B cell (primary cell): ENCODE measurements at regions not wholly inside any gene's neighbourhood (a gene's known extent, or its start where the extent isn't known, plus 50 kb on each side); places are given as distances from the start of the nearest gene placed in this dataset.
"Not testable (repeated sequence)": the region's sequence is repeated elsewhere in the genome, so short reads cannot be mapped to it uniquely, and the experiment has no call there.

ENCODE experiments used
- ATAC-seq: fragments of 200-7000 bp; cut with Tn5 transposase; one replicate; pipeline ENCODE4 v1.10.0; 2021; ENCODE audit warnings: low read depth, mild to moderate bottlenecking, moderate number of reproducible peaks, moderate library complexity
- CTCF ChIA-PET: fragments of 350-600 bp; sonication (Branson Sonifier 250); formaldehyde crosslinking; loops from one replicate; lab custom pipeline; 2021; ENCODE audit warnings: antibody characterized with exemption, inconsistent platforms; lab: Charles Lee
- POLR2A ChIA-PET: fragments of 350-600 bp; sonication (Branson Sonifier 250); formaldehyde crosslinking; loops from one replicate; lab custom pipeline; 2021; ENCODE audit warnings: antibody characterized with exemption; lab: Charles Lee
- DNase-seq: peaks from one replicate; pipeline ENCODE4 v3.0.0; 2013
- H2AFZ ChIP-seq: 2 replicates; pipeline ENCODE4 v1.6.1; 2012; ENCODE audit warnings: mild to moderate bottlenecking, low read depth, low read length; ENCODE audit not compliant: insufficient read depth, poor library complexity, severe bottlenecking
- H3K27ac ChIP-seq, 2 donors: 1 replicate in 1 of 2; 2 replicates in 1 of 2; pipeline ENCODE4 v1.5.1; 2012 to 2013; ENCODE audit warnings: low read length in 2 of 2, mild to moderate bottlenecking in 2 of 2, moderate library complexity in 1 of 2
- H3K27me3 ChIP-seq, 4 experiments: fragments of 200-600 bp in 1 of 4; sonication (generic) in 1 of 4; replicated peaks in 1 of 4; 1 replicate in 2 of 4; 2 replicates in 2 of 4; pipeline versions ENCODE4 v1.6.1 to v1.7.0; 2013 to 2016; ENCODE audit warnings: low read length in 3 of 4, mild to moderate bottlenecking in 2 of 4, mixed read lengths in 1 of 4, moderate library complexity in 1 of 4; ENCODE audit not compliant: insufficient read depth in 4 of 4, control insufficient read depth in 3 of 4; ENCODE audit errors: control extremely low read depth in 1 of 4
- H3K36me3 ChIP-seq, 2 experiments: replicated peaks in 1 of 2; 1 replicate in 1 of 2; 2 replicates in 1 of 2; pipeline versions ENCODE4 v1.6.1 to v1.7.1; 2013; ENCODE audit warnings: low read length in 1 of 2; ENCODE audit not compliant: insufficient read depth in 2 of 2, control insufficient read depth in 1 of 2; ENCODE audit errors: control extremely low read depth in 1 of 2, extremely low read depth in 1 of 2
- H3K4me1 ChIP-seq, 2 donors: fragments of 200-600 bp in 1 of 2; sonication (generic) in 1 of 2; 1 replicate in 1 of 2; 2 replicates in 1 of 2; pipeline versions ENCODE4 v1.5.1 to v1.6.1; 2013 to 2017; ENCODE audit warnings: low read length in 2 of 2; ENCODE audit not compliant: control insufficient read depth in 2 of 2, insufficient read depth in 2 of 2
- H3K4me2 ChIP-seq: replicated peaks from 2 replicates; pipeline ENCODE3; 2012; ENCODE audit warnings: mild to moderate bottlenecking, low read depth, low read length; ENCODE audit not compliant: poor library complexity, severe bottlenecking
- H3K4me3 ChIP-seq, 5 experiments: fragments of 200-600 bp in 1 of 5; sonication (generic) in 1 of 5; 1 replicate in 3 of 5; 2 replicates in 2 of 5; pipeline versions ENCODE4 v1.5.1 to v1.7.0; 2011 to 2016; ENCODE audit warnings: low read length in 4 of 5, mild to moderate bottlenecking in 4 of 5, low read depth in 2 of 5, control low read depth in 1 of 5, moderate library complexity in 1 of 5; ENCODE audit not compliant: insufficient read depth in 1 of 5; ENCODE audit errors: control extremely low read depth in 1 of 5, extremely low read depth in 1 of 5
- H3K79me2 ChIP-seq: fragments of 200-600 bp; sonication (generic); one replicate; pipeline ENCODE4 v1.6.0; 2016; ENCODE audit warnings: low read length; ENCODE audit not compliant: control insufficient read depth, insufficient read depth
- H3K9ac ChIP-seq: fragments of 200-600 bp; sonication (generic); 2 replicates; pipeline ENCODE4 v1.6.1; 2017; ENCODE audit warnings: mild to moderate bottlenecking, low read length, moderate library complexity
- H3K9me3 ChIP-seq, 3 donors: one replicate each; pipeline versions ENCODE4 v1.6.1 to v1.7.1; 2013; ENCODE audit warnings: low read length in 2 of 3; ENCODE audit not compliant: control insufficient read depth in 2 of 3, insufficient read depth in 1 of 3; ENCODE audit errors: control extremely low read depth in 1 of 3
- H4K20me1 ChIP-seq: 2 replicates; pipeline ENCODE4 v1.6.0; 2012; ENCODE audit warnings: mild to moderate bottlenecking, low read length; ENCODE audit not compliant: insufficient read depth, control insufficient read depth, poor library complexity, severe bottlenecking
- H3K27ac Mint-ChIP-seq: one replicate; pipeline ENCODE4 v1.8.0; 2021; ENCODE audit warnings: mixed read lengths
- H3K27me3 Mint-ChIP-seq: one replicate; pipeline ENCODE4 v1.8.0; 2021; ENCODE audit warnings: mixed read lengths
- H3K4me1 Mint-ChIP-seq: one replicate; pipeline ENCODE4 v1.8.0; 2021; ENCODE audit warnings: mixed read lengths
- H3K4me3 Mint-ChIP-seq: one replicate; pipeline ENCODE4 v1.8.0; 2021; ENCODE audit warnings: mixed read lengths
- H3K9me3 Mint-ChIP-seq: one replicate; pipeline ENCODE4 v1.8.0; 2022; ENCODE audit warnings: mixed read lengths; ENCODE audit not compliant: insufficient read depth
- CTCF ChIP-seq: fragments of 200-600 bp; IDR thresholded peaks from one replicate; pipeline ENCODE4 v1.8.0; 2022; ENCODE audit warnings: antibody characterized with exemption, mild to moderate bottlenecking
- EZH2 ChIP-seq: IDR thresholded peaks from 2 replicates; pipeline ENCODE4 v1.6.1; 2012; ENCODE audit warnings: borderline replicate concordance, low read depth, mild to moderate bottlenecking, moderate library complexity, low read length; ENCODE audit not compliant: insufficient read depth, poor library complexity, severe bottlenecking
- WGBS: methylation state at CpG from one replicate; pipeline ENCODE4 v1.1.5; 2013; ENCODE audit warnings: missing lambda C conversion rate; ENCODE audit not compliant: insufficient coverage; 5-methylcytosine and 5-hydroxymethylcytosine counted together
- intact Hi-C: fragments of 100-400 bp; cut with micrococcal nuclease; formaldehyde crosslinking; loops from one replicate; pipeline ENCODE4 v1.10.0; 2022

GRCh38 chr4:99735822-99736221 is 78.2 kb upstream of the C4orf54 start:
- TF ChIP-seq EZH2: no peak
- no peak for TF ChIP-seq CTCF
- Histone ChIP-seq H3K4me2 (no peak overlapping the region), H4K20me1 (no peaks in the 10 kb centered on the region), H3K79me2 (no peaks in the 10 kb centered on the region), H3K9ac (no peak overlapping the region), H3K9me3 (peaks cover 0 to 3% (median 0%) of the 10 kb centered on the region in 3 donors), H3K4me1 (no peaks in the 10 kb centered on the region), H2AFZ (no peak overlapping the region), H3K36me3 (no peaks in the 10 kb centered on the region), H3K27me3 (no peaks in the 10 kb centered on the region), H3K4me3 (no peak overlapping the region), H3K27ac (no peak overlapping the region)
- CTCF ChIA-PET: no interaction called here
- no peak for ATAC-seq
- Mint-ChIP-seq H3K27ac (no peak overlapping the region), H3K4me3 (no peak overlapping the region), H3K27me3 (peaks cover 33% of the 10 kb centered on the region), H3K9me3 (peaks cover 12% of the 10 kb centered on the region), H3K4me1 (no peaks in the 10 kb centered on the region)
- DNase-seq: no peak
- intact Hi-C loops: no loop called here
- POLR2A ChIA-PET: no interaction called here

GRCh38 chr4:99734583-99735322 is 77.1 kb upstream of the C4orf54 start:
- peaks cover 22% of the 10 kb centered on the region for H3K27me3 Mint-ChIP-seq
- H3K9me3 ChIP-seq: peaks cover 0 to 3% (median 0%) of the 10 kb centered on the region in 3 donors
- intact Hi-C loops: no loop called here
- no peaks in the 10 kb centered on the region for H3K4me1 ChIP-seq
- no peak for TF ChIP-seq CTCF
- TF ChIP-seq EZH2: no peak
- ChIA-PET POLR2A (no interaction called here), CTCF (no interaction called here)
- H3K36me3 ChIP-seq: no peaks in the 10 kb centered on the region
- no peak overlapping the region for H2AFZ ChIP-seq
- ATAC-seq (no peak), DNase-seq (no peak)
- WGBS: 85% methylated on average over 2 of the region's 2 CpGs
- no peaks in the 10 kb centered on the region for H3K79me2 ChIP-seq
- no peaks in the 10 kb centered on the region for H3K27me3 ChIP-seq
- H3K27ac Mint-ChIP-seq: no peak overlapping the region
- no peaks in the 10 kb centered on the region for H4K20me1 ChIP-seq
- no peaks in the 10 kb centered on the region for H3K4me1 Mint-ChIP-seq
- no peak overlapping the region for H3K4me3 ChIP-seq
- H3K9ac ChIP-seq: no peak overlapping the region
- no peak overlapping the region for H3K4me3 Mint-ChIP-seq
- no peak overlapping the region for H3K27ac ChIP-seq
- no peak overlapping the region for H3K4me2 ChIP-seq
- H3K9me3 Mint-ChIP-seq: peaks cover 9% of the 10 kb centered on the region

- 72% methylated on average over 4 of the region's 4 CpGs for WGBS
- H3K27ac ChIP-seq, intact Hi-C loops, CTCF ChIA-PET, ATAC-seq, H3K4me3 ChIP-seq, H3K4me2 ChIP-seq, H3K9me3 ChIP-seq, H3K79me2 ChIP-seq, H2AFZ ChIP-seq, H3K4me1 Mint-ChIP-seq, H4K20me1 ChIP-seq, H3K4me1 ChIP-seq, H3K9ac ChIP-seq, H3K27ac Mint-ChIP-seq, DNase-seq, H3K27me3 ChIP-seq, H3K36me3 ChIP-seq, H3K4me3 Mint-ChIP-seq, POLR2A ChIA-PET, H3K9me3 Mint-ChIP-seq: not testable (repeated sequence)
- H3K27me3 Mint-ChIP-seq: peaks cover 14% of the 10 kb centered on the region
Observed at GRCh38 chr4:99733455-99733854, 75.8 kb upstream of the C4orf54 start.
